HT1080 (cell line): ENCODE measurements at regions not wholly inside any gene's neighbourhood (a gene's known extent, or its start where the extent isn't known, plus 50 kb on each side); places are given as distances from the start of the nearest gene placed in this dataset.

ENCODE experiments used
- DNase-seq: peaks from one replicate; pipeline ENCODE4 v3.0.0-alpha.2; 2015; ENCODE audit warnings: low read depth

GRCh38 chr22:27113641-27114040 is 456.3 kb downstream of the MIAT start:
- no peak for DNase-seq

GRCh38 chr22:27114186-27114585 is 456.8 kb downstream of the MIAT start:
- no peak for DNase-seq

- DNase-seq: no peak
These were observed 458.0 kb downstream of the MIAT start for GRCh38 chr22:27115410-27115809.

DNA sequence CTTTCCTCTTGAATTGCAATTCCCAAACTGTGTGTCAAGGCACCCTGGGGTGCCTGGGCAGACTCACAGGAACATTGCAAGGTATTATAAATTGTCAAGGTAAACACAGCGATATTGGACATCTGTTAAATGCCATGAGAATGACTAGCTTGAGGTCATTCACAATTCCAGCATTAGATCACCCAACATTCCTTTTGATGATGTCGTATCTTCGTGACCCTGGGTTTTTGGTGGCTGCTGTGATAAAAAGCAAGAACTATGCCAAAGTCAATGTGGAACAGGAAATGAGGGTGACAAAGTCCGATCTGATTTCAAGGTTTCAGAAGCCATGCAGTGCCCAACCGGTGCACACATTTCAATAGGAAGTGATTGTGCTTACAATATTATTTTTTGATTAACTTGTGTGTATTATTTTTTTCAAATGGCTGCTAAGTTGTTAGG is 458.4 kb downstream of the MIAT start:
- DNase-seq: peak; percentile 89

- peak; percentile 28 for DNase-seq
These were observed 459.1 kb downstream of the MIAT start for GRCh38 chr22:27116312-27117086.

DNA sequence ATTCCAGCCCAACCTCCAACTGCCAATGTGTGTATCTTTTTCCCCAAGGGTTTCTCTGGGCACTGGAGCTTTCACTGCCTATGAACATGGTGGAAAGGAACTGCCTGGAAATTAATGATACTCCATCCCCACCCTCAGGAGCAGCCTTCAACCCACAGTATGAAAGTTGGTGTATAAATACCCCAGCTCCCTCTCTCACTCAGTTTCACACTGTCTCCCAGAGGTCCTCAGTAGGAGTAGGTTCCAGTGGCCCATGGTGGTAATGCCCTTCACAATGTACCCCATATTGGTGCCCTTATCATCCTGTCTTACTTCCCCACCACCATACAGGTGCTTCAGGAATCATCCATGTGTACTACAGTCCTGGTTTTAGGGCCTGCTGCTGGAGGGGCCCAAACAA is 462.6 kb downstream of the MIAT start:
- DNase-seq: no peak

- no peak for DNase-seq
These were observed 465.2 kb downstream of the MIAT start for GRCh38 chr22:27122574-27122973.

- no peak for DNase-seq
These were observed 466.5 kb downstream of the MIAT start for GRCh38 chr22:27123880-27124279.

GRCh38 chr22:27124351-27124966 is 467.1 kb downstream of the MIAT start:
- no peak for DNase-seq

DNA sequence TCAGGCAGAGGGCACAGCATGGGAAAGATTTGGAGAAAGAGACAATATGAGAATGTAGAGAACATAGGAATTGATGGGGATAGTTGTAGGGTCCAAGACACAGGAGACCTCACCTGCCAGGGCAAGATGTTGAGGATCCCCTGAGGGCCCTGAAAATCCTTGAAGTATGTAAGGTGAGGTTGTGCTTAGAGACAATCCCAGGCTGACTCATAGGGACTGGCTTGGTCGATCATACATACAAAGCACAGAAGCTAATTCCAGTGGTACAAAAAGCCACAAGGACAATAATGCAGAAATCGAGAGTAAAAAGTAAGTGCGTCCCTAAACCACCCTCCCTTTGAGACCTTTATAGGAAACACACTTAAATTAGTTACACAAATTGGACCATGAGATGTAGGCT is 468.2 kb downstream of the MIAT start:
- DNase-seq: no peak

- DNase-seq: no peak
These were observed 470.5 kb downstream of the MIAT start for GRCh38 chr22:27127911-27128310.

DNA sequence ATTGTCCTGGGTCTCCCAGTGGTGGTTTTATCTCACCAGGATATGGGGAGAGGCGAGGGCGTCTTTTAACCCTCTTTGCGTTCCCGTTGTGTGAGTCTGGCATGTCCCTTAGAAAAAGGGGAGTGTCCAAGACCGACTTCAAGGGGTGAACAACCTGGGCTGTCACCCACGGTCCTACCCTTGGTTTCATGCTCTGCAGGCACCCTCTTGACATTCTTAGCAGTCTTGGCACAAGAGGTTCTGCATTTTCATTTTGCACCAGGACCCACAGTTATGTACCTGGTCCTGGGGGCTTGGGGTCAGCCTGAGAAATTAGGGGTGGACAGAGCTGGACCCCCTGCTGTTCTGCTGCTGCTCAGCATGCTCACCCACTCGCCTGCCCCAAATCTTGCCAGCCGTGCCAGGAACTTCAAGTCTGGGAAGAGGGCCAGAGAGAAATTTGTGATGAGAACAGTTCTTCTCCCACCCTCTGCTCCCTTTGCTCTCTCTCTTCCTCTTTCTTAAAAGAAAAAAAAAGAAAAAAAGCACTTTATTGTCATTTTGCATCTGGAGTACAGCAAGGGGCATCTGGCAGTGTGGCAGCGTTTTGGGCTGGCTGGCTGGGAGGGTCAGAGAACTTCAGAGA is 471.2 kb downstream of the MIAT start:
- no peak for DNase-seq

- peak; percentile 48 for DNase-seq
These were observed 471.9 kb downstream of the MIAT start for GRCh38 chr22:27129266-27129665.

- DNase-seq: no peak
These were observed 473.5 kb downstream of the MIAT start for GRCh38 chr22:27130906-27131305.

- no peak for DNase-seq
These were observed 474.0 kb downstream of the MIAT start for GRCh38 chr22:27131346-27131745.

GRCh38 chr22:27132400-27132799 is 475.0 kb downstream of the MIAT start:
- no peak for DNase-seq

- DNase-seq: no peak
These were observed 475.6 kb downstream of the MIAT start for GRCh38 chr22:27133019-27133431.

DNA sequence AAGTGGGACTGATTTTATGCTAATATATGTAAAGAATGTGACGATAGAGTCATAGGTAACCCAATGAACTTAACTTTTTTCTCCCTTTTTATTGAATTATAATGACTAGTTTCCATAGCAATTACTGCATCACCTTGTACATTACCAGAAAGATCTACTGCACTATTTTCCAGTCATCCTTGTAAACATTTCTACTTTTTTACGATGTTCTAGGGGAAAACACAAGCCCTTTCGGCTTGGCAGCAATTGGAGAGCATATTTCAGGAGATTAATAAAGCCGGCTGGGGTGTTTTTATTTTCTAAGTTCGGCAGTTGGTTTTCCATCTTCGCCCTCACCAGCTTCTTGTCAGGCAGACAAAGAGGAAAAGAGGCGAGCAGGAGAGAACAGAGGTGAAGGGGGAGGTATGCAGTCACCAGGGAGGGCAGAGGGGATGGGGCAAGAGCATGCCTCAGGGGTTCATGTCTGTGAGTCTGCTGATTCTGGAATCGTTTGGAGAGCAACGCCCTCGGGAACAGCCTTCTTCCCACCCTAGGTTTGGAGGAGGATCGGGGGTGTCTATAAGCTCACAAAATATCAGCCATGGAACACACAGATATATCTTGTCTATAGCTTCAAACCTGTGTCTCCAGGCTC is 476.4 kb downstream of the MIAT start:
- no peak for DNase-seq

DNA sequence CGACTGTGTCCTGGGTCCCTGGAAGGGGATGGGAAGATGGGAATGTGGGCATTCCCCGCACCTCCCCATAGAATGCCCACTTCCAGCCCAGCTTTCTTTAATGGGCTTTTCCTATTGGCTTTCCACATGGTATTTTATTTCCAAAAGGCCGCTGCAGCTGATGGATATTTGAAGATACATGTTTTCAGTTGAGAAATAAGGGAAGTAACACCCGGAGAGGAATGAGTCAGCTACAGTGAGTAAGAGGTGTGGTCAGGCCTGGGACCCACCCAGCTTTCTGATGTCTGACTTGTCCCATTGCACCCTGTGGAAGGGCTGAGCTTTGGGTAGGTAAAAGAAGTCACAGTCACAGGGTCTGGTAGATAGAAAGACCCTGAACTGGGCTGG is 476.9 kb downstream of the MIAT start:
- DNase-seq: peak; percentile 94

- DNase-seq: peak; percentile 84
These were observed 477.9 kb downstream of the MIAT start for GRCh38 chr22:27135031-27135981.

DNA sequence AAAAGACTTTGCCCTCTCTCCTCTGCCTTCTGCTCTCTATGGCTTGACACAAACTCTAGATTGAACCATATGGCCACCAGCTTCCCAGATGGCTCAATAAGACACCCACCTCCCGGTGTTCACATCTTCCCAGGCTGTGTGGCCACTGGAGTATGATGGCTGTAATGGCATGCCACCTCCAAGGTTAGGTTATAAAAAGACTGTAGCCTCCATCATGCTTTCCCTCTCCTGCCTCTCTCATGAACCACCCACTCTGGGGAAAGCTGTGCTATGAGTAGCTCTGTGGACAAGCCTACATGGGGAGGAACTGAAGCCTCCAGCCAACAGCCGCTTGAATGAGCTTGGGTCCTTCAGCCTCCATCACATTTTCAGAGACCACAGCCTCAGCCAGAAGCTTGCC is 479.2 kb downstream of the MIAT start:
- no peak for DNase-seq
